Neural progenitor cell (in vitro differentiated cells): ENCODE measurements at regions not wholly inside any gene's neighbourhood (a gene's known extent, or its start where the extent isn't known, plus 50 kb on each side); places are given as distances from the start of the nearest gene placed in this dataset.
A peak's percentile ranks its signal among the peaks of the same experiment; 100 is the strongest.

Source experiments
- DNase-seq: peaks from one replicate; pipeline ENCODE4 v3.0.0-alpha.2; 2016; ENCODE audit warnings: low spot score
- H2AFZ ChIP-seq: fragments of 200-600 bp; sonication (generic); replicated peaks from 2 replicates; pipeline ENCODE4 v1.6.1; 2016; ENCODE audit warnings: antibody characterized with exemption
- H3F3A ChIP-seq: fragments of 200-600 bp; sonication (generic); 2 replicates; pipeline ENCODE4 v1.6.1; 2016; ENCODE audit warnings: antibody characterized with exemption, low read depth
- H3K27ac ChIP-seq: fragments of 200-600 bp; sonication (generic); 2 replicates; pipeline ENCODE4 v1.5.1; 2016; ENCODE audit warnings: mild to moderate bottlenecking
- H3K27me3 ChIP-seq: fragments of 200-600 bp; sonication (generic); 2 replicates; pipeline ENCODE4 v1.6.1; 2016; ENCODE audit warnings: mild to moderate bottlenecking, moderate library complexity
- H3K36me3 ChIP-seq: fragments of 200-600 bp; sonication (generic); 2 replicates; pipeline ENCODE4 v1.5.1; 2016
- H3K4me1 ChIP-seq: fragments of 200-600 bp; sonication (generic); 2 replicates; pipeline ENCODE4 v1.6.1; 2016; ENCODE audit warnings: mixed run types
- H3K4me2 ChIP-seq: fragments of 200-600 bp; sonication (generic); 2 replicates; pipeline ENCODE4 v1.6.1; 2016
- H3K4me3 ChIP-seq: fragments of 200-600 bp; sonication (generic); 2 replicates; pipeline ENCODE4 v1.5.1; 2016
- H3K79me2 ChIP-seq: fragments of 200-600 bp; sonication (generic); 2 replicates; pipeline ENCODE4 v1.6.1; 2016; ENCODE audit warnings: low read depth
- H3K9ac ChIP-seq: fragments of 200-600 bp; sonication (generic); 2 replicates; pipeline ENCODE4 v1.6.1; 2016
- H3K9me3 ChIP-seq: fragments of 200-600 bp; sonication (generic); 2 replicates; pipeline ENCODE4 v1.5.1; 2016; ENCODE audit warnings: low read depth
- H4K20me1 ChIP-seq: fragments of 200-600 bp; sonication (generic); 2 replicates; pipeline ENCODE4 v1.6.1; 2016; ENCODE audit warnings: low read depth
- H3K27ac Mint-ChIP-seq: 3 replicates; pipeline ENCODE4 v1.8.0; 2021; ENCODE audit warnings: mixed read lengths
- H3K27me3 Mint-ChIP-seq: 2 replicates; pipeline ENCODE4 v1.8.0; 2022; ENCODE audit warnings: low read depth, mild to moderate bottlenecking, inconsistent platforms, moderate library complexity, mixed read lengths; ENCODE audit not compliant: insufficient read depth
- H3K36me3 Mint-ChIP-seq: 3 replicates; pipeline ENCODE4 v1.8.0; 2021; ENCODE audit warnings: mixed read lengths
- H3K4me1 Mint-ChIP-seq: 3 replicates; pipeline ENCODE4 v1.8.0; 2021; ENCODE audit warnings: mixed read lengths
- H3K4me3 Mint-ChIP-seq: 3 replicates; pipeline ENCODE4 v1.8.0; 2021; ENCODE audit warnings: mild to moderate bottlenecking, moderate library complexity, mixed read lengths
- H3K9me3 Mint-ChIP-seq: 3 replicates; pipeline ENCODE4 v1.8.0; 2020; ENCODE audit warnings: mixed read lengths
- CTCF ChIP-seq: fragments of 200-600 bp; sonication (generic); IDR thresholded peaks from 2 replicates; pipeline ENCODE4 v1.5.1; 2017; ENCODE audit warnings: antibody characterized with exemption, mild to moderate bottlenecking
- EZH2 ChIP-seq: fragments of 200-600 bp; sonication (generic); IDR thresholded peaks from 2 replicates; pipeline ENCODE4 v1.6.1; 2017; ENCODE audit warnings: antibody characterized with exemption, mild to moderate bottlenecking, moderate library complexity
- EZH2phosphoT487 ChIP-seq: fragments of 200-600 bp; sonication (generic); IDR thresholded peaks from 2 replicates; pipeline ENCODE4 v1.6.1; 2017; ENCODE audit warnings: antibody characterized with exemption

- no peaks in the 10 kb centered on the region for H4K20me1 ChIP-seq
- H3K79me2 ChIP-seq = no peaks in the 10 kb centered on the region
- no peak for DNase-seq
- no peaks in the 10 kb centered on the region for H3K9me3 ChIP-seq
- H3K27ac Mint-ChIP-seq = peak overlapping the region; percentile 88
- no peaks in the 10 kb centered on the region for H3K36me3 ChIP-seq
- no peak overlapping the region for H3K4me3 ChIP-seq
- H3K4me3 Mint-ChIP-seq = peak overlapping the region; percentile 54
- peaks cover 46% of the 10 kb centered on the region for H3K4me1 ChIP-seq
- peaks cover 53% of the 10 kb centered on the region for H3K4me1 Mint-ChIP-seq
- H3K27me3 ChIP-seq = no peaks in the 10 kb centered on the region
- peaks cover 12% of the 10 kb centered on the region for H3K9me3 Mint-ChIP-seq
- TF ChIP-seq EZH2 (no peak), EZH2phosphoT487 (no peak), CTCF (no peak)
- H3K9ac ChIP-seq = no peak overlapping the region
- no peak overlapping the region for H3K27ac ChIP-seq
- H3F3A ChIP-seq = peaks cover 23% of the 10 kb centered on the region
- no peak overlapping the region for H2AFZ ChIP-seq
- H3K36me3 Mint-ChIP-seq = no peaks in the 10 kb centered on the region
- peaks cover 28% of the 10 kb centered on the region for H3K27me3 Mint-ChIP-seq
- H3K4me2 ChIP-seq = no peak overlapping the region
Measured at GRCh38 chr4:3832536-3833220, 66.5 kb downstream of the ADRA2C start.

- no peaks in the 10 kb centered on the region for H3K79me2 ChIP-seq
- no peaks in the 10 kb centered on the region for H3K36me3 ChIP-seq
- TF ChIP-seq EZH2 = no peak
- no peak for TF ChIP-seq EZH2phosphoT487
- no peak for TF ChIP-seq CTCF
- Mint-ChIP-seq H3K36me3 (no peaks in the 10 kb centered on the region), H3K4me1 (peaks cover 53% of the 10 kb centered on the region), H3K27ac (peak overlapping the region; percentile 76), H3K9me3 (peaks cover 12% of the 10 kb centered on the region), H3K27me3 (peaks cover 30% of the 10 kb centered on the region), H3K4me3 (peak overlapping the region; percentile 52)
- H3F3A ChIP-seq = peaks cover 23% of the 10 kb centered on the region
- H3K27ac ChIP-seq = no peak overlapping the region
- H3K4me2 ChIP-seq = no peak overlapping the region
- no peak overlapping the region for H3K4me3 ChIP-seq
- H4K20me1 ChIP-seq = no peaks in the 10 kb centered on the region
- H3K9ac ChIP-seq = no peak overlapping the region
- H3K27me3 ChIP-seq = no peaks in the 10 kb centered on the region
- no peak overlapping the region for H2AFZ ChIP-seq
- H3K9me3 ChIP-seq = no peaks in the 10 kb centered on the region
- peaks cover 39% of the 10 kb centered on the region for H3K4me1 ChIP-seq
- no peak for DNase-seq
Measured at GRCh38 chr4:3833326-3833989, 67.3 kb downstream of the ADRA2C start.

- Mint-ChIP-seq H3K36me3 (no peaks in the 10 kb centered on the region), H3K27ac (no peak overlapping the region), H3K4me3 (no peak overlapping the region), H3K9me3 (peaks cover 12% of the 10 kb centered on the region), H3K27me3 (peaks cover 28% of the 10 kb centered on the region), H3K4me1 (peaks cover 50% of the 10 kb centered on the region)
- no peaks in the 10 kb centered on the region for H3K27me3 ChIP-seq
- no peaks in the 10 kb centered on the region for H3K9me3 ChIP-seq
- no peak for DNase-seq
- peaks cover 32% of the 10 kb centered on the region for H3K4me1 ChIP-seq
- H3K4me3 ChIP-seq = no peak overlapping the region
- no peaks in the 10 kb centered on the region for H4K20me1 ChIP-seq
- no peak overlapping the region for H3K4me2 ChIP-seq
- no peaks in the 10 kb centered on the region for H3K36me3 ChIP-seq
- TF ChIP-seq EZH2phosphoT487 (no peak), EZH2 (no peak), CTCF (no peak)
- H3K79me2 ChIP-seq = no peaks in the 10 kb centered on the region
- peaks cover 23% of the 10 kb centered on the region for H3F3A ChIP-seq
- no peak overlapping the region for H3K9ac ChIP-seq
- H3K27ac ChIP-seq = no peak overlapping the region
- no peak overlapping the region for H2AFZ ChIP-seq
Measured at GRCh38 chr4:3834186-3834662, 68.0 kb downstream of the ADRA2C start.
